ENCODE measurements at regions not wholly inside any gene's neighbourhood (a gene's known extent, or its start where the extent isn't known, plus 50 kb on each side); places are given as distances from the start of the nearest gene placed in this dataset.

- intact Hi-C loops (cut with DNase I), result no loop called here
Observed at GRCh38 chr3:64827019-64827418, 139.2 kb upstream of the ADAMTS9 start.

GRCh38 chr3:64825404-64826120 is 137.8 kb upstream of the ADAMTS9 start:
- peak in 1 of 4 donors; percentile 59 for DNase-seq
- H3K9me3 ChIP-seq, result no peaks in the 10 kb centered on the region
- no peaks in the 10 kb centered on the region for H3K36me3 ChIP-seq
- TF ChIP-seq, protein P1, sequence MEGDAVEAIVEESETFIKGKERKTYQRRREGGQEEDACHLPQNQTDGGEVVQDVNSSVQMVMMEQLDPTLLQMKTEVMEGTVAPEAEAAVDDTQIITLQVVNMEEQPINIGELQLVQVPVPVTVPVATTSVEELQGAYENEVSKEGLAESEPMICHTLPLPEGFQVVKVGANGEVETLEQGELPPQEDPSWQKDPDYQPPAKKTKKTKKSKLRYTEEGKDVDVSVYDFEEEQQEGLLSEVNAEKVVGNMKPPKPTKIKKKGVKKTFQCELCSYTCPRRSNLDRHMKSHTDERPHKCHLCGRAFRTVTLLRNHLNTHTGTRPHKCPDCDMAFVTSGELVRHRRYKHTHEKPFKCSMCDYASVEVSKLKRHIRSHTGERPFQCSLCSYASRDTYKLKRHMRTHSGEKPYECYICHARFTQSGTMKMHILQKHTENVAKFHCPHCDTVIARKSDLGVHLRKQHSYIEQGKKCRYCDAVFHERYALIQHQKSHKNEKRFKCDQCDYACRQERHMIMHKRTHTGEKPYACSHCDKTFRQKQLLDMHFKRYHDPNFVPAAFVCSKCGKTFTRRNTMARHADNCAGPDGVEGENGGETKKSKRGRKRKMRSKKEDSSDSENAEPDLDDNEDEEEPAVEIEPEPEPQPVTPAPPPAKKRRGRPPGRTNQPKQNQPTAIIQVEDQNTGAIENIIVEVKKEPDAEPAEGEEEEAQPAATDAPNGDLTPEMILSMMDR (IDR thresholded peaks at IDR 0.05), result no peak
- no peak overlapping the region for H3K27ac ChIP-seq
- intact Hi-C loops (cut with DNase I), result no loop called here
- H3K4me3 ChIP-seq, result no peak overlapping the region
- H3K4me1 ChIP-seq, result no peaks in the 10 kb centered on the region
- no peaks in the 10 kb centered on the region for H3K27me3 ChIP-seq
- peak; percentile 19 for ATAC-seq

More at GRCh38 chr3:64827019-64827418, 139.2 kb upstream of the ADAMTS9 start:
- ATAC-seq (no peak), DNase-seq (no peak)
- Histone ChIP-seq H3K27ac (no peak overlapping the region), H3K36me3 (no peaks in the 10 kb centered on the region), H3K4me3 (no peak overlapping the region), H3K9me3 (no peaks in the 10 kb centered on the region), H3K27me3 (no peaks in the 10 kb centered on the region), H3K4me1 (no peaks in the 10 kb centered on the region)
- TF ChIP-seq, protein P1 (IDR thresholded peaks at IDR 0.05), result no peak

- Histone ChIP-seq H3K27ac (peak overlapping the region; percentile 35 to 45), H3K4me3 (no peak overlapping the region), H3K9me3 (no peaks in the 10 kb centered on the region), H3K4me1 (no peaks in the 10 kb centered on the region), H3K27me3 (no peaks in the 10 kb centered on the region), H3K36me3 (no peaks in the 10 kb centered on the region)
- intact Hi-C loops (cut with DNase I), result no loop called here
- TF ChIP-seq, protein P1 (IDR thresholded peaks at IDR 0.05), result no peak
- ATAC-seq (peak; percentile 82), DNase-seq (peak in 1 of 4 donors; percentile 26)
Observed at GRCh38 chr3:64824394-64824909, 136.7 kb upstream of the ADAMTS9 start.

DNA sequence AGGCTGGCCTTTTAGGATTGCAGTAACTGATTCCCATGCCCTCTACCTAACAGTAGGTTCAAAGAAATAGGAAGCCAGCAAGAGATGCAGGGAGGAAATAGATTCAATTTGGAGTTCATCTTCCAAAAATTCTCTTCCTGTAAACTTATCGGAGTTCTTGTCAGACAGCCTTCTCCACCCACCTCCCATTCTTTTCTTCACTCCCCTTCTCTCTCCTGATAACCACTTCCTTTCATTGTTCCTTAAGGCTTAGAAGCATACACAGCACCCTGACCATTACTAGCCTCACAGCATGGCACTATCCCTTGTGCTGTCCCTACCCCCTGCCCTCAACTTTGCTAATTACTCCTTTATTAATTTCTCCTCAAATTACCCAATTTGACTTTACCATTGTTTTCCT is 130.4 kb upstream of the ADAMTS9 start:
- ATAC-seq (no peak), DNase-seq (no peak)
- Histone ChIP-seq H3K36me3 (no peaks in the 10 kb centered on the region), H3K4me1 (no peaks in the 10 kb centered on the region), H3K4me3 (no peak overlapping the region), H3K27me3 (no peaks in the 10 kb centered on the region), H3K9me3 (no peaks in the 10 kb centered on the region), H3K27ac (no peak overlapping the region)
- TF ChIP-seq, protein P1 (IDR thresholded peaks at IDR 0.05), result no peak
- intact Hi-C loops (cut with DNase I), result no loop called here

DNA sequence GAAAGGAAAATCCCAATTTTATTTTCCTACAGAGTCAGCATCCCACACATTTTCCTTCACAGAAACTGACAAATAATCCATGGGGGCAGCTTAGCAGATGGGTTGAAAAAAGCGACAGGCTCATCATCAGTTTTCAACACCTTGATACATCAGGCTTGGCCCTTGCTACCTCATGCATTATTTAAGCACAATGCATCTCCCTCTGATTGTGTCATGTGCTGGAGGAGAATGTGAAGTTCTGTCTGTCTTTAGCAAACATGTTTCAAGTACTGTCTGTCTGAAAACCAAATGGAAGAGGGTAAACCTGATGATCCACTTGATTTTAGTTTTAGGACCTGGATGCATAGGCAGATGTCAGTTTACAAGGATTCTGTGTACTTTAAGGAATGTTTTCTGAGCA is 128.6 kb upstream of the ADAMTS9 start:
- H3K9me3 ChIP-seq, result no peaks in the 10 kb centered on the region
- ATAC-seq (no peak), DNase-seq (no peak)
- H3K4me3 ChIP-seq, result no peak overlapping the region
- TF ChIP-seq, protein P1 (IDR thresholded peaks at IDR 0.05), result no peak
- H3K36me3 ChIP-seq, result no peaks in the 10 kb centered on the region
- no peaks in the 10 kb centered on the region for H3K27me3 ChIP-seq
- no peak overlapping the region for H3K27ac ChIP-seq
- no peaks in the 10 kb centered on the region for H3K4me1 ChIP-seq
- intact Hi-C loops (cut with DNase I), result no loop called here
